Lung (tissue), 11 donors: ENCODE measurements at regions not wholly inside any gene's neighbourhood (a gene's known extent, or its start where the extent isn't known, plus 50 kb on each side); places are given as distances from the start of the nearest gene placed in this dataset.
"Not testable (repeated sequence)": the region's sequence is repeated elsewhere in the genome, so short reads cannot be mapped to it uniquely, and the experiment has no call there.

Experiments
- ATAC-seq: fragments of 200-7000 bp; cut with Tn5 transposase; one replicate; pipeline ENCODE4 v1.9.1; 2020; ENCODE audit warnings: moderate number of reproducible peaks; ENCODE audit not compliant: insufficient read depth, low FRiP score
- DNase-seq, 3 donors: peaks; one replicate each; pipeline ENCODE4 v3.0.0-alpha.2; 2013 to 2017
- H3K27ac ChIP-seq, 2 donors: one replicate each; pipeline ENCODE4 v1.5.1; 2013; ENCODE audit warnings: mild to moderate bottlenecking in 2 of 2, moderate library complexity in 2 of 2, control low read depth in 1 of 2, inconsistent platforms in 1 of 2, low read depth in 1 of 2, low read length in 1 of 2
- H3K27me3 ChIP-seq, 3 donors: one replicate each; pipeline ENCODE4 v1.5.1; 2013; ENCODE audit warnings: low read length in 2 of 3; ENCODE audit not compliant: control insufficient read depth in 3 of 3, insufficient read depth in 3 of 3
- H3K36me3 ChIP-seq, 4 donors: one replicate each; pipeline ENCODE4 v1.5.1; 2013; ENCODE audit warnings: low read length in 4 of 4, mild to moderate bottlenecking in 1 of 4, moderate library complexity in 1 of 4; ENCODE audit not compliant: control insufficient read depth in 4 of 4, insufficient read depth in 4 of 4
- H3K4me1 ChIP-seq, 5 donors: one replicate each; pipeline ENCODE4 v1.5.1; 2013; ENCODE audit warnings: low read length in 5 of 5, mild to moderate bottlenecking in 2 of 5, moderate library complexity in 1 of 5; ENCODE audit not compliant: control insufficient read depth in 5 of 5, insufficient read depth in 5 of 5
- H3K4me3 ChIP-seq: one replicate; pipeline ENCODE4 v1.5.1; 2013; ENCODE audit warnings: mild to moderate bottlenecking, control low read depth, moderate library complexity
- H3K9ac ChIP-seq, 2 donors: one replicate each; pipeline ENCODE4 v1.5.1; 2013; ENCODE audit warnings: low read length in 2 of 2, control low read depth in 1 of 2; ENCODE audit not compliant: insufficient read depth in 1 of 2
- H3K9me3 ChIP-seq, 4 donors: one replicate each; pipeline ENCODE4 v1.5.1; 2013; ENCODE audit warnings: low read length in 3 of 4, mild to moderate bottlenecking in 1 of 4, moderate library complexity in 1 of 4; ENCODE audit not compliant: control insufficient read depth in 4 of 4, insufficient read depth in 3 of 4
- WGBS, 2 donors: extraction: QIAGEN DNeasy Blood & Tissue Kit; methylation state at CpG; one replicate each; pipeline ENCODE4 v1.1.7; 2013; 5-methylcytosine and 5-hydroxymethylcytosine counted together
- TF ChIP-seq, protein P1 (sequence below): IDR thresholded peaks from 2 replicates; pipeline ENCODE4 v1.5.1; 2012; ENCODE audit warnings: mild to moderate bottlenecking; ENCODE audit errors: control extremely low read depth, extremely low read depth
- donor health status: control.
- donor health status: control.
- donor health status: Bipolar disorder and iron deficiency.
- donor health status: healthy.
- donor health status: DM: yes; HTN: yes; CAD: no.

DNA sequence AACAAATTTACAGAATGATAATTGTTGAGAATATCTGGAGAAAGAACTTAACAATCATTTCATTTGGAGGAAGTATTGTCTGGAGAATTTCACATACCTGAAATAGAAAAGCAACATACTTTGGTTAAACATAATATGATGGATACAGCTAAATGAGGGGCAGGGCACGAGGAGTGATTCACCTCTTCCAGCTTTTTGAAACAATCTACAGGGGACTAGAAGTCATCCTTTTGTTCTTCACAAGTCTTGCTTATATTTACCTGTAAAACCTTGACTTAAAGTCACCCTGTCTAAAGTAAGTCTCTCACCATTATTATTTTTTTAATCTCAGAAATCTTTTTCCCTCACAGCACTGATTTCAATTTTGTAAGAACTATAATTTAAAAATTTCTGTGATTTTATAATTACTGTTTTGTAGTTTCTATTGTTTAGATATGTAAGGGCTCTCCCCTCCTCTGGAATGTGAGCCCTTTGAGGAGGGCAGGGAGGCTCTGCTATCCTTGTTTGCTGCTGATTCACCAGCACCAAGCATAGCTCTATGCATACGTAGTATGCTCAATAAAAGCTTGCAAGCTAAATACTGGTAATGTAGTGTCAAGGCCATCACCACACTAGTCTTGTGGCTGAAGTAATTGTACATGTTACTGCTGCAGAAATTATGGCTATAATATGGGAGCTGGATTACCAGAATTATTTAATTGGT is 193.9 kb upstream of the THRB start:
- no peak overlapping the region for H3K9ac ChIP-seq
- peaks cover 0 to 4% (median under 1%) of the 10 kb centered on the region in 5 donors for H3K4me1 ChIP-seq
- no peaks in the 10 kb centered on the region for H3K9me3 ChIP-seq
- no peaks in the 10 kb centered on the region for H3K36me3 ChIP-seq
- TF ChIP-seq, protein P1, sequence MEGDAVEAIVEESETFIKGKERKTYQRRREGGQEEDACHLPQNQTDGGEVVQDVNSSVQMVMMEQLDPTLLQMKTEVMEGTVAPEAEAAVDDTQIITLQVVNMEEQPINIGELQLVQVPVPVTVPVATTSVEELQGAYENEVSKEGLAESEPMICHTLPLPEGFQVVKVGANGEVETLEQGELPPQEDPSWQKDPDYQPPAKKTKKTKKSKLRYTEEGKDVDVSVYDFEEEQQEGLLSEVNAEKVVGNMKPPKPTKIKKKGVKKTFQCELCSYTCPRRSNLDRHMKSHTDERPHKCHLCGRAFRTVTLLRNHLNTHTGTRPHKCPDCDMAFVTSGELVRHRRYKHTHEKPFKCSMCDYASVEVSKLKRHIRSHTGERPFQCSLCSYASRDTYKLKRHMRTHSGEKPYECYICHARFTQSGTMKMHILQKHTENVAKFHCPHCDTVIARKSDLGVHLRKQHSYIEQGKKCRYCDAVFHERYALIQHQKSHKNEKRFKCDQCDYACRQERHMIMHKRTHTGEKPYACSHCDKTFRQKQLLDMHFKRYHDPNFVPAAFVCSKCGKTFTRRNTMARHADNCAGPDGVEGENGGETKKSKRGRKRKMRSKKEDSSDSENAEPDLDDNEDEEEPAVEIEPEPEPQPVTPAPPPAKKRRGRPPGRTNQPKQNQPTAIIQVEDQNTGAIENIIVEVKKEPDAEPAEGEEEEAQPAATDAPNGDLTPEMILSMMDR: no peak
- no peak overlapping the region for H3K4me3 ChIP-seq
- WGBS, 2 donors: 54 to 72% methylated on average over 2 of the region's 2 CpGs
- ATAC-seq: no peak
- no peak overlapping the region for H3K27ac ChIP-seq
- DNase-seq: no peak
- H3K27me3 ChIP-seq: no peaks in the 10 kb centered on the region

DNA sequence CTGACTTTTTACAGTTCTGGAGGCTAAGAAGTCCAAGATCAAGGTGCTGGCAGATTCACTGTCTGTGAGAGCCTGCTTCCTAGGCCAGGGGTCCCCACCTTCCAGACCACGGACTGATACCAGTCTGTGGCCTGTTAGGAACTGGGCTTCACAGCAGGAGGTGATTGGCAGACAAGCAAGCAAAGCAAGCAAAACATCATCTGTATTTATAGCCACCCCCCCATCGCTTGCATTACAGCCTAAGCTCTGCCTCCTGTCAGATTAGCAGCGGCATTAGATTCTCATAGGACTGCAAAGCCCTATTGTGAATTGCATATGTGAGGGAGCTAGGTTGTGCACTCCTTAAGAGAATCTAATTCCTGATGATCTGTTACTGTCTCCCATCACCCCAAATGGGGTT is 194.7 kb upstream of the THRB start:
- no peak overlapping the region for H3K4me3 ChIP-seq
- no peaks in the 10 kb centered on the region for H3K9me3 ChIP-seq
- TF ChIP-seq, protein P1: no peak
- ATAC-seq: no peak
- H3K27me3 ChIP-seq: no peaks in the 10 kb centered on the region
- WGBS, 2 donors: 90 to 92% methylated on average over 3 of the region's 3 CpGs
- peaks cover 0 to 4% (median 0%) of the 10 kb centered on the region in 5 donors for H3K4me1 ChIP-seq
- DNase-seq: no peak
- H3K9ac ChIP-seq: no peak overlapping the region
- H3K36me3 ChIP-seq: no peaks in the 10 kb centered on the region
- no peak overlapping the region for H3K27ac ChIP-seq

DNA sequence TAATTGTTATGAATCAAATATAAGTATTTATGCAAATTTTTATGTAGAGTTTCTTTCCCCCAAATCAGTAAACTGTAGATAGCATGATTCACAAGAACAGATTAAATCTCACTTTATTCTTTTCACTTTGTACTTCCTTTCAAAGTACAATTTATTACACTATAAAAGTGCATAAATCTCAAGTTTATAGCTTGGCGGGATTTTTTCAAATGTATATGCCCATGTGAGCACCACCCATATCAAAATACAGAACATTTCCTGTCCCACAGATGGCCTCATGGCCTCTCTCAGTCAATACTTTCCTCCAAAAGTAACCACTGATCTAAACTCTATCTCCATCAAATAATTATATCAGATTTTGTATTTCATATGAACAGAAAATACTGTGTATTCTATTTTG is 196.1 kb upstream of the THRB start:
- no peak for ATAC-seq
- no peak overlapping the region for H3K4me3 ChIP-seq
- H3K4me1 ChIP-seq: peaks cover 0 to 4% (median 0%) of the 10 kb centered on the region in 5 donors
- no peaks in the 10 kb centered on the region for H3K36me3 ChIP-seq
- H3K27ac ChIP-seq: no peak overlapping the region
- 84 to 87% methylated on average over 1 of the region's 1 CpG for WGBS, 2 donors
- no peak overlapping the region for H3K9ac ChIP-seq
- no peaks in the 10 kb centered on the region for H3K9me3 ChIP-seq
- H3K27me3 ChIP-seq: no peaks in the 10 kb centered on the region
- TF ChIP-seq, protein P1: no peak
- DNase-seq: no peak

DNA sequence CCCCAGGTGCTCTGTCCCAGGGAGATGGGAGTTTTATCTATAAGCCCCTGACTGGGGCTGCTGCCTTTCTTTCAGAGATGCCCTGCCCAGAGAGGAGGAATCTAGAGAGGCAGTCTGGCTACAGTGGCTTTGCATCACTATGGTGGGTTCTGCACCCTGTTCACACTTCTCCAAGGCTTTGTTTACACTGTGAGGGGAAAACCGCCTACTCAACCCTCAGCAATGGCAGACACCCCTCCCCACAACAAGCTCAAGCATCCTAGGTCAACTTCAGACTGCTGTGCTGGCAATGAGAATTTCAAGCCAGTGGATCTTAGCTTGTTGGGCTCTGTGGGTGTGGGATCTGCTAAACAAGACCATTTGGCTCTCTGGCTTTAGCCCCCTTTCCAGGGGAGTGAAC is 204.4 kb upstream of the THRB start:
- H3K4me1 ChIP-seq, H3K4me3 ChIP-seq, H3K9ac ChIP-seq, H3K36me3 ChIP-seq, DNase-seq, H3K27me3 ChIP-seq, H3K9me3 ChIP-seq, H3K27ac ChIP-seq, ATAC-seq: not testable (repeated sequence)
- WGBS, 2 donors: 82 to 96% methylated on average over 1 of the region's 1 CpG
